ENCODE measurements at regions not wholly inside any gene's neighbourhood (a gene's known extent, or its start where the extent isn't known, plus 50 kb on each side); places are given as distances from the start of the nearest gene placed in this dataset.

GRCh38 chr3:13222891-13223573 lies 149.8 kb upstream of the IQSEC1 start:
- no peaks in the 10 kb centered on the region for H3K9me3 ChIP-seq
- H3K4me1 ChIP-seq = peaks cover 0 to 14% (median 8%) of the 10 kb centered on the region in 12 donors
- intact Hi-C loops (cut with DNase I) = loop anchor here in 2 of 10 donors (2.0 to 10.0 kb wide), 2 partner anchors 60 to 62 kb away; no protein-coding TSS in a partner anchor
- H3K27me3 ChIP-seq = no peaks in the 10 kb centered on the region
- WGBS, 4 donors = 69 to 81% (median 76%) methylated on average over 8 to 10 of the region's 10 CpGs
- TF ChIP-seq CTCF (IDR thresholded peaks at IDR 0.05) (peak in 2 of 12 donors; percentile 5 to 9), POLR2A (IDR thresholded peaks at IDR 0.05) (no peak)
- peak overlapping the region in 3 of 12 donors; percentile 39 to 57 (median 42) for H3K27ac ChIP-seq
- H3K36me3 ChIP-seq = no peaks in the 10 kb centered on the region
- no peak overlapping the region for H3K4me3 ChIP-seq
- ATAC-seq (peak in 2 of 4 donors; percentile 8 to 12), DNase-seq (peak in 1 of 5 donors; percentile 28)

- no peak overlapping the region for H3K27ac ChIP-seq
- 84 to 90% (median 88%) methylated on average over 9 of the region's 9 CpGs for WGBS, 4 donors
- no peaks in the 10 kb centered on the region for H3K36me3 ChIP-seq
- peaks cover 0 to 2% (median 0%) of the 10 kb centered on the region in 9 donors for H3K27me3 ChIP-seq
- no peak overlapping the region for H3K4me3 ChIP-seq
- peaks cover 0 to 11% (median 8%) of the 10 kb centered on the region in 12 donors for H3K4me1 ChIP-seq
- ATAC-seq (no peak), DNase-seq (no peak)
- no peaks in the 10 kb centered on the region for H3K9me3 ChIP-seq
- TF ChIP-seq POLR2A (IDR thresholded peaks at IDR 0.05) = no peak
- TF ChIP-seq CTCF (IDR thresholded peaks at IDR 0.05) = no peak
- intact Hi-C loops (cut with DNase I) = loop anchor here in 2 of 10 donors (2.0 to 10.0 kb wide), 2 partner anchors 61 to 63 kb away; no protein-coding TSS in a partner anchor
Measured at GRCh38 chr3:13222131-13222530, 148.9 kb upstream of the IQSEC1 start.

GRCh38 chr3:13221491-13222061 lies 148.3 kb upstream of the IQSEC1 start:
- 84 to 94% (median 92%) methylated on average over 4 to 17 of the region's 17 CpGs for WGBS, 4 donors
- TF ChIP-seq CTCF (IDR thresholded peaks at IDR 0.05) = no peak
- no peak for TF ChIP-seq POLR2A (IDR thresholded peaks at IDR 0.05)
- Histone ChIP-seq H3K27me3 (peaks cover 0 to 6% (median 0%) of the 10 kb centered on the region in 9 donors), H3K4me3 (no peak overlapping the region), H3K4me1 (peaks cover 0 to 11% (median 8%) of the 10 kb centered on the region in 12 donors), H3K36me3 (no peaks in the 10 kb centered on the region), H3K27ac (no peak overlapping the region), H3K9me3 (no peaks in the 10 kb centered on the region)
- intact Hi-C loops (cut with DNase I) = loop anchor here in 2 of 10 donors (2.0 to 10.0 kb wide), 2 partner anchors 61 to 63 kb away; no protein-coding TSS in a partner anchor
- DNase-seq (no peak), ATAC-seq (no peak)

GRCh38 chr3:13220991-13221390 lies 147.8 kb upstream of the IQSEC1 start:
- Histone ChIP-seq H3K27me3 (peaks cover 0 to 6% (median 0%) of the 10 kb centered on the region in 9 donors), H3K4me1 (peaks cover 0 to 11% (median 8%) of the 10 kb centered on the region in 12 donors), H3K36me3 (no peaks in the 10 kb centered on the region), H3K4me3 (no peak overlapping the region), H3K9me3 (no peaks in the 10 kb centered on the region), H3K27ac (no peak overlapping the region)
- 84 to 97% (median 91%) methylated on average over 7 to 8 of the region's 8 CpGs for WGBS, 4 donors
- TF ChIP-seq CTCF (IDR thresholded peaks at IDR 0.05) = no peak
- no peak for TF ChIP-seq POLR2A (IDR thresholded peaks at IDR 0.05)
- intact Hi-C loops (cut with DNase I) = loop anchor here in 1 of 10 donors (10.0 kb wide), 1 partner anchor 64 kb away; no protein-coding TSS in a partner anchor
- ATAC-seq (no peak), DNase-seq (no peak)
